ENCODE measurements at regions not wholly inside any gene's neighbourhood (a gene's known extent, or its start where the extent isn't known, plus 50 kb on each side); places are given as distances from the start of the nearest gene placed in this dataset.
"Not testable (repeated sequence)": the region's sequence is repeated elsewhere in the genome, so short reads cannot be mapped to it uniquely, and the experiment has no call there.

DNA sequence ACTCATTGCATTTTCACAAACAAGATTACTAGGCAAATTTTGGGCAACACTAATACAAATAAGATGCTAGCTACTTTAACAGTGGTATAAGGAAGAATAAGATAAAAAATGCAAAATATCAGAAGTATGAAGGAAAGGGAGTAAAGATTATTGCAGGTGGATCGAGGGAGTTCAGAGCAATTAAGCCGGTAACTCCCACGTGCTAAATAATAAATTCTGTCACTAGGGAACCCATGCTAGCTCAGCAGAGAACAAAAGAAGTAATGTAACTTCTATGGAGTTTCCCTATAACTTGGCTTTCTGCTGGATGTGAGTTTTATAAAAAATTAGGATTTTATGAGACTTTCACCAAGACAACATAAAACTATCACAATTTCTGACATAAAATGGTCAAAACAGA is 470.5 kb upstream of the RGS18 start:
- DNase-seq: no peak

DNA sequence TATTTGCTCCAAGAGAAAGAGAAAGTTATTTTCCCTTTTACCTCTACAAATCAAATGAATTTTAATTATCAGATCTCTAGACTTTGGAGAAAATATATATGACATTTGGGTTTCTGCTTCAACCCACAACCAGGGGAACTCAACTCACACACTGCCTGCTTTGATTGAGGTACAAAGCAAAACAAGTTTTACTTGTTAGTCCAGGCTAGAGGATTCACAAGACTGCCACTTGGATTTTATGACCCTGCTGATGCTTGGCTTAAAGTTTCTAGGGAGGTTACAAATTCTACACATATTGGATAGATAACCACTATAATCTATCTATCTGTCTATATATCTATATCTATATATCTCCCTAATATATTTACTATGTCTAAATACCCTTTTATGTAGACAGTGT is 467.3 kb upstream of the RGS18 start:
- no peak for DNase-seq

DNA sequence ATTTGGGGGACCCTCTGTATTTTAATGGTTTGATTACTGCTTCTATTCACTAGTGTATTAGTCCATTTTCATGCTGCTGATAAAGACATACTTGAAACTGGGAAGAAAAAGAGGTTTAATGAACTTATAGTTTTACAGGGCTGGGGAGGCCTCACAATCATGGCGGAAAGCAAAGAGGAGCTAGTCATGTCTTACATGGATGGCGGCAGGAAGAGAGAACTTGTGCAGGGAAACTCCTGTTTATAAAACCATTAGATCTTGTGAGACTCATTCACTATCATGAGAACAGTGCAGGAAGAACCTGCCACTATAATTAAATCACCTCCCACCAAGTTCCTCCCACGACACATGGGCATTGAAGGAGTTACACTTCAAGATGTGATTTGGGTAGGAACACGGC is 464.5 kb upstream of the RGS18 start:
- no peak for DNase-seq

DNA sequence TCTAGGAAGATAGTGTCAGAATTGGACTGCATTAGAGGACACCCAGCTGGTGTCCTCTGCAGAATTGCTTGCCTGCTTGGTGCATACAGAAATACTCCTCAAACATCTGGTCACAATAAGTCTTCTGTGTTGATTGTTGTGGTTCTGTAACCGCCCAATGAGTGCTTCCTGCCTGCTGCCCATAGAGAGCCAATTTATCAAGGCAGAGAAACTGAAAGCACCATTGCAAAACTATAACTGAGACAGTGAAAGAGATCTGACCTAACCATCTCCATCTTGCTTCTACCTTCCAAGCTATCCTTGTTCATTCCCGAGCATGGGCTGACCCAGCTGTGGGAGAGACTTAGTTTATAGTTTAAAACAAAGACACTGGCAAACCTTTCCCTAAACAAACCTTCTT is 462.4 kb upstream of the RGS18 start:
- DNase-seq: no peak

DNA sequence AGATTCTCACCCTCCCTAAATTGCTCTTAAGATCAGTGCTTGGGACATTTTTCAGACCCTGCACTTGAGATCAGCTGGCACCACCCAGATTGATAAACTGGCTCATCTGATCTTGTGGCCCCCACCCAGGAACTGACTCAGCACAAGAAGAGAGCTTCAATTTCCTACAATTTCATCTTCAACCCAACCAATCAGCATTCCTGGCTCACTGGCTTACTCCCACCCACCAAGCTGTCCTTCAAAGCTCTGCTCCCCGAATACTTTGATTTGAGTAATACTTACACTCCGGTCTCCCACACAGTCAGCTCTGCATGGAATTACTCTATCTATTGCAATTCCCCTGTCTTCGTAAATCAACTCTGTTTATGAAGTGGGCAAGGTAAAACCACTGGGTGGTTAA is 461.9 kb upstream of the RGS18 start:
- DNase-seq: no peak

DNA sequence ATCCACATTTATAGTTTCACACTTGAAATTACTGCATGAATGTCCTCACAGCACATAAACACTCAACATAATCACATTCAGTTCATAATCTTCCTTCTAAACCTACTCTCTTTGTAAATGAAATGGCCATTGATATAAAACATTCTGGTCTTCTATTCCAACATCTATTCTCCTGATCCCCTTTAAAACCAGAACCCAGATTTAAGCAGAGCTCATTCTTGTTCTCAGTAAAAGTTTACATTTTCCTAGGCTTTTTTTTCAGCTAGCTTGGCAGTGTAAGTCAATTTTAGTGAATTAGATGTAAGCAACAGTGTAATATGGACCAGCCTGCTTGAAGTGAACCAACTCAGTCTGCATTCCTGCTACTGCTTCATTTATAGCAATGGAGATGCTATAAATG is 460.7 kb upstream of the RGS18 start:
- no peak for DNase-seq

DNA sequence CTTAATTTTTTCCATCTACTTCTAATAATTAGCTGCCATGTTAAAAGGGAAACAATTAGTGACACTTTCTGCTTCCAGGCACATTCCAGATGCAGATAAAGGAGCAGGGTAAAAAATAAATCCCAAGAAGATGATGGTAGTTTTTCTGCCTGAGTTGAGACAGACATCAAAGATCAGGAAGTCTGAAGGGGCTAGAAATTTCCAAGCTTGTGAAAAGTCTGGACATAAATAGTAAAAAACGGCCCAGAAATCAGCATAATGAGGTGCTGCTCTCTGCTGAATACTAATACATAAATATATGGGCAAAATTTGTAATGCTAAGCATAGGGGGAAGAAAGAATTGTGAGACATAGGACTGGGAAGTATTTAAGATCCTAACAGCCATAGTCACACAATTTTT is 460.0 kb upstream of the RGS18 start:
- DNase-seq: no peak

DNA sequence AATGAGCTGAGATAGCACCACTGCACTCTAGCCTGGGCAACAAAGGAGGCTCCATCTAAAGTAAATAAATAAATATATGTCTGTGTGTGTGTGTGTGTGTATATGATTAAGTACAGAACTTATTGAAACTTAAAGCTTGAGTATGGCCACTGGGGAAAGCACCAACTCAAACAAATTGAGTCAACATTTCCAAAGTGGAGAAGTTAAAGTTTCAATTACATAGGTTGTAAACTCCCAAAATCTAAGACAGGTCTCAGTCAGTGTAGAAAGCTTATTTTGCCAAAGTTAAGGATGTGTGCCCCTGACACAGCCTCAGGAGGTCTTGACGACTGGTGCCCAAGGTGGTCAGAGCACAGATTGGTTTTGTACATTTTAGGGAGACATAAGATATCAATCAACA is 458.9 kb upstream of the RGS18 start:
- DNase-seq: no peak

DNA sequence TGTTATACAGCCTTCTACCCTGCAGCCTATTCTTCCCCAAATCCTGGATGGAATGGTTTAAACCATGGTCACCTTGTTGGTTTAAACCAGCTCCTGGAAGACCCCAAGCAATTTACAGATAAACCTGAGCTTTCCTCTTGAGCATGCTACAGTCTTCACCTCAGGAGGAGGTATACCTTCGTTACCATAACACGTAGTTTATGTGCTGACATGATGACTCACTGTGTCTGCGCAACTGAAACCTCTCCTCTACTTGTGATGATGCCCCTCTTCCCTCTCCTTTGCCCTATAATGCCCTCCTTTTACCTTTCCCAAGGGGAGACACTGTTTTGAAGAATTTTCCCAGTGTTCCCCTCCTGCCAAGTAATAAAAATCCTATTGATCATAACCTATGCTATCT is 457.3 kb upstream of the RGS18 start:
- DNase-seq: no peak

DNA sequence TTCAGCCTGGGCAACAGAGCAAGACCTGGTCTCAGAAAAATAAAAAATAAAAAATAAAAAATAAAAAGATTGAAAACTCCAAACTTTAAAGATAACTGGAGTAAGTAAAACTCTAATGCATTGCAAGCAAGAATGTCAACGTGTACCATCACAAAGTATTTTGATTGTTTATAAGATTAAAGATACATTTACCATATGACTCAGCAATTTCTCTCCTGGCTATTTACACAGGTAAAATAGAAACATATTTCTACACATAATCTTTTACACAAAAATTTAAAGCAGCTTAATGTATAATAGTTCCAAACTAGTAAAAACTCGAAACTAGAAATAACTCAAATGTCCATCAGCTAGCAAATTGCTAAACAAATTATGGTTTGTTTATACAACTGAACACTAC is 456.1 kb upstream of the RGS18 start:
- DNase-seq: no peak

DNA sequence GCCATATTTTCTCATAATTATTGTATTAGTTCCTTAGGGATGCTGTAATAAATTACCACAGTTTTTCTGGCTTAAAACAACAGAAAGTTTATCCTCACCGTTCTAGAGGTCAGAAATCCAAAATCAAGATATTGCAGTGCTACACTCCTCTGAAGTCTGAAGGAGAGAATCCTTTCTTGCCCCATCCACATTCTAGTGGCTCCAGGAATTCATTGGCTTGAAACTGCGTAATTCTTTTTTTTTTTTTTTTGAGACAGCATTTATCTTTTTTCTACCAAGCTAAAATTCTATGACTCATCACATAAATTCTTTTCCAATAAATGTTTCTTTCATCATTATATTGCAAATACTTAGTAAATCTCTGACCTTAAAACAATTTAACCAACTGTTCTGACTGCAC is 451.0 kb upstream of the RGS18 start:
- DNase-seq: no peak

DNA sequence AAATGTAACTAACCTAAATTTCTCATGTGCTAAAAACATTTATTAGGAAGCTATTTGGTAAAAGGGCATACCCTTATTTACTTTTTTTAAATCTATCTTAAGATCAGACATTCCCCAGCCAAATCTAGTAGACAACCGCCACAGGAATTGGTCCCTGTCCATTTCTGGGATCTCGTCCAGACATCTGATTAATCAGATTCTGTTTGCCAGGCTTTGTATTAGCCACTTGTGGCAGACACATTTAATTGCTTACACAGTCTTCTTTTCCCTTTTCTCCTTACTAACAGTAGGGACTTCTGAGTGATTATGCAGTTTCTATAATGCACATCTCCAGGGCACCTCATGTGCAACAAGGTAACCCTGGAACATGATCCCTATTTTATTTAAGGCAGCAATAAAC is 449.0 kb upstream of the RGS18 start:
- DNase-seq: no peak

DNA sequence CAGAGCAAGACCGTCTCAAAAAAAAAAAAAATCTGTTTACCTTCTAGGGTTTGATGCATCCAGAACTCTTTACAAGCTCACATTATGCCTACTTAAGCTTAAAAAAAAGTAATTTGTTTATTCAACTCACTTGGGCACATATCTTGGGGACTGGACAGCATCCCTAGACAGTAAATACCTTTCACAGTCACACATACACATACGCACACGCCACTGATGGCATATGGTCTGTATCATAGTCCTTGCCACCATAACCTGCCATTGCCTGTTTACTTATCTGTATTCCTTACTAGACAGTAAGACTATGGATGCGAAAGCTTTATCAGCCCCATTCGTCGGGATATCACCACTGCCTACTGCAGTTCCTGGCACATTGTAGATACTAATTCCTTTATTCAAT is 446.3 kb upstream of the RGS18 start:
- DNase-seq: no peak

DNA sequence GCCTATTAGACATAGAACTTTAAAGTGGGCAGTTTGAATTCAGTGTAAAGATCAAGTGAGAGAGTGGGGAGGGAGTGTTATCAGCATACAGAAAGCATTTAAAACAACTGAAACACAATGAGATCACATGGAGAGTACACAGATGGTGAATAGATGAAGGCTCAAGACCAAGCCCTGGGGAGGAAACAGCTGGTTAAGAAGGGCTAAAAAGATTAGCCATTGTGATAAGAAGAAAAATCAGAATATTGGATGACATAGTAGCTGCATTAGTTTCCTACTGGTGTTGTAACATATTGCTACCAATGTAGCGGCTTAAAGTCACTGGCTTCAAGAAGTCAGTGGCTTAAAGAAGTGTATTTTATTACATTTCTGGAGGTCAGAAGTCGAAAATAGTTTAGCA is 443.4 kb upstream of the RGS18 start:
- no peak for DNase-seq

DNA sequence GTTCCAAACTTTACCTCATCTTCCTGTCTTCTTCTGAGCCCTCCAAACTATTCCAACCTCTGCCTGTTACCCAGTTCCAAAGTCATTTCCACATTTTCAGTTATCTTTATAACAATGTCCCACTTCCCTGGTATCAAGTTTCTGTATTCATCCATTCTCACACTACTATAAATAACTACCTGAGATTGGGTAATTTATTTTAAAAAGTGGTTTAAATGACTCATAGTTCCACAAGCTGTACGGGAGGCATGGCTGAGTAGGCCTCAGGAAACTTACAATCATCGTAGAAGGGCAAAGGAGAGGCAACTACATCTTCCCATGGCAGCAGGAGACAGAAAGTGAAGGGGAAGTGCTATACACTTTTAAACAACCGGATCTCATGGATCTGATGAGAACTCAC is 428.5 kb upstream of the RGS18 start:
- no peak for DNase-seq

DNA sequence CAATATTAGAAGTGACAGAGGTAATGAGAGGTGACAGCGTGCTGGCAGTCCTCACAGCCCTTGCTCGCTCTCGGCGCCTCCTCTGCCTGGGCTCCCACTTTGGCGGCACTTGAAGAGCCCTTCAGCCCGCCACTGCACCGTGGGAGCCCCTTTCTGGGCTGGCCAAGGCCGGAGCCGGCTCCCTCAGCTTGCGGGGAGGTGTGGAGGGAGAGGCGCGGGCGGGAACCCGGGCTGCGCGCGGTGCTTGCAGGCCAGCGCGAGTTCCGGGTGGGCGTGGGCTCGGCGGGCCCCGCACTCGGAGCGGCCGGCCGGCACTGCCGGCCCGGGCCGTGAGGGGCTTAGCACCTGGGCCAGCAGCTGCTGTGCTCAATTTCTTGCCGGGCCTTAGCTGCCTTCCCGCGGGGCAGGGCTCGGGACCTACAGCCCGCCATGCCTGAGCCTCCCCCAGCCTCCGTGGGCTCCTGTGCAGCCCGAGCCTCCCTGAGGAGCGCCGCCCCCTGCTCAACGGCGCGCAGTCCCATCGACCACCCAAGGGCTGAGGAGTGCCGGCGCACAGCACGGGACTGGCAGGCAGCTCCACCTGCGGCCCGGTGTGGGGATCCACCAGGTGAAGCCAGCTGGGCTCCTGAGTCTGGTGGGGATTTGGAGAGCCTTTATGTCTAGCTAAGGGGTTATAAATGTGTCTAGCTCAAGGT is 426.5 kb upstream of the RGS18 start:
- DNase-seq: not testable (repeated sequence)

DNA sequence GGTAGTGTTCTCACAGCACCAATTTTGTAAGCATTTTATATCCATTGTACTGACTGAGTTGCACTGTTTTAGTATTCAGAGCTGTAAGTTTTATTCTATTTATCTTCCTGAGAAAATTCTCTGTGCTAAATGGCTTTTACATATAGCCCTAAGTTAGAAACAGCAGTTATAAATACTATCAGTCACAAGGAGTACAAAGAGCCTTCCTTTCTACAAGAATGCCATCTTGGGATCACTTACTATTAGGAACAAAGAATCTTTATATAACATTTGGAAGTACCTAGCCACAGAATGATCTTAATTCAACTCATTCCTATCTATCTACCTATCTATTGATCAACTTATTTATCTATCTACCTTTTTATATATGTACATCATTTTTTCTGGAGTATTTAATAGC is 423.9 kb upstream of the RGS18 start:
- no peak for DNase-seq

DNA sequence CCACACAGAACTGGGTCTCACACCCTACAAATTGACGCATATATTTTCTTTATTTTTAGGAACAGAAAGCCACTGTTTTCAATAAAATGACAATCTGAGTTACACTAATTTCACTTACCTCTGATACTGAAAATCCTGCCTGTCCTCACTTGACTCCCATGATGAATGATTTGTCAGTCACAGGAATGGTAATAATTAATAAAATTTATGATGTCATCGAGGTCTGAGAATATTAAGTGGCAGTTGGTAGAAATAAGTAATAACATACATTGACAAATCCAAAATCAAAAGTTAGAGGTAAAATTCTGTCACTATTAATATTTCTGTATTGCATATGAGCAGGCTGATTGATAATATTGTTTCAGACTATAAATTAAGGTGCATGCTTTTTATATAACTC is 418.7 kb upstream of the RGS18 start:
- no peak for DNase-seq

DNA sequence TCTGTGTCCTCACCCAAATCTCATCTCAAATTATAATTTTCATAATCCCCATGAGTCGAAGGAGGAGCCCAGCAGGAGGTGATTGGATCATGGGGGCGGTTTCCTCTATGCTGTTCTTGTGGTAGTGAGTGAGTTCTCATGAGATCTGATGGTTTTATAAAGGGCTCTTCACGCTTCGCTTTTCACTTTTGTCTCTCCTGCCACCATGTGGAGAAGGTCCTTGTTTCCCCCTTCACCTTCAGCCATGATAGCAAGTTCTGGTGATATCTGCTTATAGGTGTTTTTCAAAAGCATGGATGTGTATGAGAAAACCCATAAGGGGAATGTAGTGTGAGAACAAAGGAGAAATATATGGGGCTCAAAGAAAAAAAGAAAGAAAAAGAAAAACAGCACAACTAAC is 405.9 kb upstream of the RGS18 start:
- no peak for DNase-seq

DNA sequence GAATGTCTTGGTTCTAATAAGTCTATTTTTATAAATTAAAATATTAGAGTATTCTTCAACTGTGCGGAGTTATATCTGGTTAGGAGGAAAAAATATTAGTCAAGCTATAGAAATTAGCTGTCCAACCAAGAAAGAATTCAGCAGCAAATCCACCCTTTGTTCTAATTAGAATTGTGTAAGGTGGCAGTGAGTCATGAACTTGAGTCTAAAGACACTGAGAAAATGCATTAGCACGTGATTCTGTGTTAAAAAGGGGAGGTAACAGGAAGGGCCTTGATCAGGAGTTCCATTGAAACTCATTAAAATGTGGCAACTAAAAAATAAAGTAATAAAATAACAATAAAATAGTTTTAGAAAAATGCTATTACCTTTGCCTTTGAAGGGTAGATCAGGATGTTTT is 398.2 kb upstream of the RGS18 start:
- DNase-seq: no peak

DNA sequence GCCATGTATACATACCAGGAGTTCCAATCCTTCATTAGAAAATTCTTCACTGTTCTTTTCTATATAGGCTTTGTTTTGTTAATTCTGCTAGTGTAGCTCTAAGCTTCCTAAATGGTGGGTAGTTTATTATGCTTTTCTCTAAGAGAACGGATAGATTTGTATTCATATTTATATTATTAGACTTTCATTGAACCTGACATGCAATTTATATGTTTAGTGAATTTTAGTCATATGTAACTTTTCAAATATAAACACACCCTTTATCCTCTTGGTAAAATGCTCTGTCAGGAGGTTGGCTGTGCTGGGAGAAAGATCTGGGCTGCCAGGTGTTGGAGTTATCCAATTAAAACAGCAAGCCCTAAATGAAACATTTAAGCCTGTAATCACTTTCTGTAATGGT is 369.7 kb upstream of the RGS18 start:
- DNase-seq: no peak

DNA sequence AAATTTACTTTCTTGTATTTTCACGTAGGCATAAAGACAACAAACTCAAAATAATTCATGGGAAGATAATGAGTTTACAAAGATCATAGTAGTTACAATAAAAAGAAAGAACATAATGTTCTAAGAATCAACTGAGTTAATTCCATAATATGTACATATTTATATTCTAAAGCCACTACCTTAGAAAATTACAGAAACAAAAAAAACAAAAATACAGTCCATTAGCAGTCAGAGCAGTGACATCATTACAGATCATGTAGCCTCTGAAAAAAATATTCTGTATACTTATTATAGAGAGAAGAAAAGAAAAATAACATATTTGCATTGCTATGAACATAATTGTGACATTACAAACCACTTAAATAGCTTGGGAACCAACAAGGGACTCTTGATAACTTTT is 360.1 kb upstream of the RGS18 start:
- DNase-seq: no peak

DNA sequence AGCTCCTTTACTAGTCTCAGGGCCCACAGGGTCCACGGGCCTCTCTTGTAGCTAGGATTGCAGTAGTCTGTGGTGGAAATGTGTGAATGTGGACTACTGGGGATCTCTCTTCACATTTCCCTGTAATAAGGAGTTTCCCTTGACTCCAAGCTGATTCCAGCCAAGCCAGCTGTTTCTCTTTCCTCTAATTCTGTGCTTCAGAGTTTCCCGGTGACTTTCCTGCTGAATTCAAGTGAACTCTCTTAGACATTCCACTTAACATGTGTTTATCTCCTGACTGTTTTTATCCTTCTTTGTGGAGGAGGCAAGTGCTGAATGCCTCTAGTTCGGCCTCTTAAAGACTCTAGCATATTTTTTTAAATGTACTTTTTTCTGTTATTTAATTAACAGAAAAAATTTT is 354.0 kb upstream of the RGS18 start:
- DNase-seq: no peak

DNA sequence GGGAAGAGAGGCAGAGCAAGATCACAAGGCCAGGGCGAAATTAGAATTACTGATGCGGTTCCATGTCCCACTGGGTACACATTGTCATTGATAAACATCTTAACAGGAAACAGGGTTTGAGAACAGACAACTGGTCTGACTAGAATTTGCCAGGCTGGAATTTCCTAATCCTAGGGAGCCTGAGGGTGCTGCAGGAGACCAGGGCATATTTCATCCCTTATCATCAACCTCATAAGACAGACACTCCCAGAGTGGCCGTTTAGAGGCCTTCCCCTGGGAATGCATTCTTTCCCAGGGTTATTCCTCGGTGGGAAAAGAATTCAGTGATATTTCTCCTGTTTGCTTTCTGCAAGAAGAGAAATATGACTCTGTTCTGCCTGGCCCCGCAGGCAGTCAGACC is 344.7 kb upstream of the RGS18 start:
- not testable (repeated sequence) for DNase-seq

DNA sequence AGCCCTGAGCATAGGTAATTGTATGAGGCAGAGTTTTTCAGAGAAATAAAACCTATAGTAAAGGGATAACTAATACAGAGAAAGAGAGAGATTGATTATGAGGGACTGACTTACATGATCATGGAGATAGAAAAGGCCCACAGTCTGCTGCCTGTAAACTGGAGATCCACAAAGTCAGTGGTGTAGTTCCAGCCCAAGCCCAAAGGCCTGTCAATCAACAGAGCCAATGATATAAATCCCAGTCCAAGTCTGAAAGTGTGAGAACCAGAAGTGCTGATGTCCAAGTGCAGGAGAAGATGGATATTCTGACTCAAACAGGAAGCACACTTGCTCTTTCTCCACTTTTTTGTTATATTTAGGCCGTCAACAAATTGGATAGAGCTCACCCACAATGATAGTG is 340.1 kb upstream of the RGS18 start:
- no peak for DNase-seq

DNA sequence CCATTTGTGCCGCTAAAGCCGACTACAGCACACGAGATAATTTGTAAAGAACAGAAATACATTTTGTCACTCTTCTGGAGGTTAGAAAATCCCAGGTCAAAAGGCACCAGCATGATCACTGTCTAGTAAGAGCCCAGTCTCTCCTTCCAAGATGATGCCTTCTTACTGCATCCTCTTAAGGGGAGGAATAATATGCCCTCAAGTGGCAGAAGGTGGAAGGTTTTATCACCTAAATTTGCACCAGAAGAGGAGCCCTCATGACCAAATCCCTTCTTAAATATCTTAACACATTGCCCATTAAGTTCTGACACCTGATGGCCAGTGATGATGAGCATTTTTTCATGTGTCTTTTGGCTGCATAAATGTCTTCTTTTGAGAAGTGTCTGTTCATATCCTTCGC is 326.7 kb upstream of the RGS18 start:
- DNase-seq: no peak
